ENCODE measurements at regions not wholly inside any gene's neighbourhood (a gene's known extent, or its start where the extent isn't known, plus 50 kb on each side); places are given as distances from the start of the nearest gene placed in this dataset.

GRCh38 chr12:27871946-27872345, 91.9 kb upstream of the MANSC4 start:
- TF ChIP-seq PATZ1 (CRISPR knock-in tag; IDR thresholded peaks at IDR 0.05; ENCODE audit: borderline replicate concordance) (no peak), ZFP3 (CRISPR knock-in tag; IDR thresholded peaks at IDR 0.05) (no peak), CSDC2 (CRISPR knock-in tag; IDR thresholded peaks at IDR 0.05) (no peak), OSR1 (CRISPR knock-in tag; IDR thresholded peaks at IDR 0.05) (no peak)
- TF ChIP-seq, protein P1, sequence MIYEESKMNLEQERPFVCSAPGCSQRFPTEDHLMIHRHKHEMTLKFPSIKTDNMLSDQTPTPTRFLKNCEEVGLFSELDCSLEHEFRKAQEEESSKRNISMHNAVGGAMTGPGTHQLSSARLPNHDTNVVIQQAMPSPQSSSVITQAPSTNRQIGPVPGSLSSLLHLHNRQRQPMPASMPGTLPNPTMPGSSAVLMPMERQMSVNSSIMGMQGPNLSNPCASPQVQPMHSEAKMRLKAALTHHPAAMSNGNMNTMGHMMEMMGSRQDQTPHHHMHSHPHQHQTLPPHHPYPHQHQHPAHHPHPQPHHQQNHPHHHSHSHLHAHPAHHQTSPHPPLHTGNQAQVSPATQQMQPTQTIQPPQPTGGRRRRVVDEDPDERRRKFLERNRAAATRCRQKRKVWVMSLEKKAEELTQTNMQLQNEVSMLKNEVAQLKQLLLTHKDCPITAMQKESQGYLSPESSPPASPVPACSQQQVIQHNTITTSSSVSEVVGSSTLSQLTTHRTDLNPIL (CRISPR knock-in tag; IDR thresholded peaks at IDR 0.05; ENCODE audit: low read depth): no peak
